ENCODE measurements at regions not wholly inside any gene's neighbourhood (a gene's known extent, or its start where the extent isn't known, plus 50 kb on each side); places are given as distances from the start of the nearest gene placed in this dataset.

DNA sequence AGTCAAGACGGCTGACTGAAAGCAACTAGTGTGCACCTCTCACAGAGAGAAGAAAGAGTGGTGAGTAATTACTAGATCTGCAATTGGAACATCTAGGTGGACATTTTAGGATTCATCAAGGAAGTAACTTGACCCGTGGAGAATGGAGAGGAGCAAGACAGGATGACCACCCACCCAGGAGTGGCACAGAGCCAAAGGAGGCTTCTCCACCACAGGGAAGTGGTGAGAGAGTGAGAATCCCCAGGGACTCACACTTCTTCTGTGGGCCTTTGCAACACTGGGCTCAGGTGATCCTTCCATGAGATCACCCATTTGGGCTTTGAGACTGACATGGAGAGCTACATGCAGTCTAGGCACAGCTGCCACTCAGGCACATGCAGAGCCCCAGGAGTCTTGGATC lies 132.8 kb upstream of the GALNT5 start:
- Histone ChIP-seq H3K9me3 (no peaks in the 10 kb centered on the region), H3K4me3 (no peak overlapping the region), H3K4me1 (no peaks in the 10 kb centered on the region), H3K27me3 (no peaks in the 10 kb centered on the region), H3K36me3 (ENCODE audit: low read depth, missing control alignments) (no peaks in the 10 kb centered on the region), H3K27ac (no peak overlapping the region)
- WGBS, 2 donors: 25 to 45% methylated on average over 2 of the region's 2 CpGs
- no peak for TF ChIP-seq POLR2A (IDR thresholded peaks at IDR 0.05)
- TF ChIP-seq, protein P1, sequence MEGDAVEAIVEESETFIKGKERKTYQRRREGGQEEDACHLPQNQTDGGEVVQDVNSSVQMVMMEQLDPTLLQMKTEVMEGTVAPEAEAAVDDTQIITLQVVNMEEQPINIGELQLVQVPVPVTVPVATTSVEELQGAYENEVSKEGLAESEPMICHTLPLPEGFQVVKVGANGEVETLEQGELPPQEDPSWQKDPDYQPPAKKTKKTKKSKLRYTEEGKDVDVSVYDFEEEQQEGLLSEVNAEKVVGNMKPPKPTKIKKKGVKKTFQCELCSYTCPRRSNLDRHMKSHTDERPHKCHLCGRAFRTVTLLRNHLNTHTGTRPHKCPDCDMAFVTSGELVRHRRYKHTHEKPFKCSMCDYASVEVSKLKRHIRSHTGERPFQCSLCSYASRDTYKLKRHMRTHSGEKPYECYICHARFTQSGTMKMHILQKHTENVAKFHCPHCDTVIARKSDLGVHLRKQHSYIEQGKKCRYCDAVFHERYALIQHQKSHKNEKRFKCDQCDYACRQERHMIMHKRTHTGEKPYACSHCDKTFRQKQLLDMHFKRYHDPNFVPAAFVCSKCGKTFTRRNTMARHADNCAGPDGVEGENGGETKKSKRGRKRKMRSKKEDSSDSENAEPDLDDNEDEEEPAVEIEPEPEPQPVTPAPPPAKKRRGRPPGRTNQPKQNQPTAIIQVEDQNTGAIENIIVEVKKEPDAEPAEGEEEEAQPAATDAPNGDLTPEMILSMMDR (IDR thresholded peaks at IDR 0.05): no peak
- intact Hi-C loops (cut with DNase I; ENCODE audit: low total_unique reads): no loop called here
- DNase-seq: no peak

- Histone ChIP-seq H3K27me3 (no peaks in the 10 kb centered on the region), H3K36me3 (ENCODE audit: low read depth, missing control alignments) (no peaks in the 10 kb centered on the region), H3K4me1 (no peaks in the 10 kb centered on the region), H3K4me3 (no peak overlapping the region), H3K9me3 (no peaks in the 10 kb centered on the region), H3K27ac (no peak overlapping the region)
- DNase-seq: no peak
- intact Hi-C loops (cut with DNase I; ENCODE audit: low total_unique reads): no loop called here
- WGBS, 2 donors: 80 to 91% methylated on average over 1 of the region's 1 CpG
- TF ChIP-seq, protein P1 (IDR thresholded peaks at IDR 0.05): no peak
- no peak for TF ChIP-seq POLR2A (IDR thresholded peaks at IDR 0.05)
Observed at GRCh38 chr2:157125685-157126084, 131.8 kb upstream of the GALNT5 start.

DNA sequence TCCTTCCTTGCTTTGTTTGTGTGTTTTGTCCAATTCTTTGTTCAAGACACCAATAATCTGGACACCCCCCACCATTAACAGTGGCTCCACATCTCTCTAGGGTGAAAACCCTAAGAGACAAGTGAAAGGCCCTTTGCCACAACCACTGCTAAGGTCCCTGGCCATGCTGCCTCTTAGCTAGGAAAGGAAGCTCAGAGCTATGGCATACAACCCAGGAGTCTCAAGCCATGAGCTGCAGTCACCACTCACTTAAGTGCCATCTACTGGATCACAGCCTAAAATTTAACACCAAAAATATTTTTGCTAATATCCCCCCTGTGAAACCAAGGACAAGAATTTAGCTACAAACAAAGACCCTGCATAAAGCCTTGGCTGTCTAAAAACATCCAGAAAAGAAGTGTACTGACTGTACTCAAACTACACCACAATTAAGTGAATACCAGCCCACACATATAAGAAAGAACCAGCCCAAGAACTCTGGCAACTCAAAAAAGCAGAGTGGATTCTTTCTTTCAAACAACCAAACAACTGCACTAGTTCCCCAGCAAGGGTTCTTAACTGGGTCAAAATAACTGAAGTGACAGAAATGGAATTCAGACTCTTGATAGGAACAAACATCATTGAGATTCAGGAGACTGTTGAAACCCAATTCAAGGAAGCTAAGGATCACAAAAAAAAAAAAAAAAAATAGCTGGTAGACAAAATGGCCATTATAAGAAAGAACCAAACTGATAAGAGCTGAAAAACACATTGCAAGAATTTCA lies 130.1 kb upstream of the GALNT5 start:
- Histone ChIP-seq H3K4me1 (no peaks in the 10 kb centered on the region), H3K27me3 (no peaks in the 10 kb centered on the region), H3K9me3 (no peaks in the 10 kb centered on the region), H3K4me3 (no peak overlapping the region), H3K36me3 (ENCODE audit: low read depth, missing control alignments) (no peaks in the 10 kb centered on the region), H3K27ac (no peak overlapping the region)
- intact Hi-C loops (cut with DNase I; ENCODE audit: low total_unique reads): no loop called here
- no peak for DNase-seq
- TF ChIP-seq POLR2A (IDR thresholded peaks at IDR 0.05): no peak
- TF ChIP-seq, protein P1 (IDR thresholded peaks at IDR 0.05): no peak

GRCh38 chr2:157143901-157144300 lies 113.6 kb upstream of the GALNT5 start:
- Histone ChIP-seq H3K4me3 (no peak overlapping the region), H3K27ac (no peak overlapping the region), H3K27me3 (no peaks in the 10 kb centered on the region), H3K9me3 (no peaks in the 10 kb centered on the region), H3K36me3 (ENCODE audit: low read depth, missing control alignments) (no peaks in the 10 kb centered on the region), H3K4me1 (no peaks in the 10 kb centered on the region)
- no peak for TF ChIP-seq POLR2A (IDR thresholded peaks at IDR 0.05)
- TF ChIP-seq, protein P1 (IDR thresholded peaks at IDR 0.05): no peak
- DNase-seq: no peak
- intact Hi-C loops (cut with DNase I; ENCODE audit: low total_unique reads): no loop called here
- 96 to 97% methylated on average over 4 of the region's 4 CpGs for WGBS, 2 donors

GRCh38 chr2:157149270-157149669 lies 108.2 kb upstream of the GALNT5 start:
- no peak overlapping the region for H3K4me3 ChIP-seq
- no peaks in the 10 kb centered on the region for H3K4me1 ChIP-seq
- H3K36me3 ChIP-seq (ENCODE audit: low read depth, missing control alignments): no peaks in the 10 kb centered on the region
- H3K27ac ChIP-seq: no peak overlapping the region
- intact Hi-C loops (cut with DNase I; ENCODE audit: low total_unique reads): no loop called here
- WGBS, 2 donors: 39 to 44% methylated on average over 2 of the region's 2 CpGs
- H3K9me3 ChIP-seq: no peaks in the 10 kb centered on the region
- DNase-seq: no peak
- no peaks in the 10 kb centered on the region for H3K27me3 ChIP-seq
- TF ChIP-seq, protein P1 (IDR thresholded peaks at IDR 0.05): no peak
- no peak for TF ChIP-seq POLR2A (IDR thresholded peaks at IDR 0.05)

Data from testis (tissue), 2 donors.